CD14-positive monocyte (primary cell): ENCODE measurements at regions not wholly inside any gene's neighbourhood (a gene's known extent, or its start where the extent isn't known, plus 50 kb on each side); places are given as distances from the start of the nearest gene placed in this dataset.

ENCODE experiments used
- DNase-seq, 3 donors: peaks; one replicate each; pipeline ENCODE4 v3.0.0-alpha.2; 2011 to 2022
- H2AFZ ChIP-seq: 2 replicates; pipeline ENCODE4 v1.6.0; 2012; ENCODE audit warnings: mild to moderate bottlenecking, low read depth, low read length, inconsistent platforms; ENCODE audit not compliant: insufficient read depth, poor library complexity, severe bottlenecking
- H3K27ac ChIP-seq, 2 donors: 1 replicate in 1 of 2; 2 replicates in 1 of 2; pipeline ENCODE4 v1.5.1; 2012 to 2013; ENCODE audit warnings: low read length in 2 of 2, control low read depth in 1 of 2, inconsistent platforms in 1 of 2, low read depth in 1 of 2, mild to moderate bottlenecking in 1 of 2
- H3K27me3 ChIP-seq, 2 donors: one replicate each; pipeline versions ENCODE4 v1.6.0 to v1.6.1; 2011 to 2013; ENCODE audit warnings: low read length in 2 of 2; ENCODE audit not compliant: control insufficient read depth in 2 of 2, insufficient read depth in 2 of 2
- H3K36me3 ChIP-seq, 2 donors: replicated peaks in 1 of 2; 1 replicate in 1 of 2; 2 replicates in 1 of 2; pipeline versions ENCODE4 v1.5.1 to v1.6.1; 2012 to 2013; ENCODE audit warnings: low read length in 2 of 2, control low read depth in 1 of 2, inconsistent platforms in 1 of 2, mild to moderate bottlenecking in 1 of 2; ENCODE audit not compliant: insufficient read depth in 2 of 2, control insufficient read depth in 1 of 2
- H3K4me1 ChIP-seq, 2 donors: 1 replicate in 1 of 2; 2 replicates in 1 of 2; pipeline versions ENCODE4 v1.5.1 to v1.6.1; 2012 to 2013; ENCODE audit warnings: low read length in 2 of 2, control low read depth in 1 of 2, inconsistent platforms in 1 of 2, mild to moderate bottlenecking in 1 of 2, moderate library complexity in 1 of 2; ENCODE audit not compliant: insufficient read depth in 2 of 2, control insufficient read depth in 1 of 2
- H3K4me2 ChIP-seq: replicated peaks from 2 replicates; pipeline ENCODE3; 2012; ENCODE audit warnings: low read length, moderate library complexity, mild to moderate bottlenecking; ENCODE audit not compliant: poor library complexity, severe bottlenecking; ENCODE audit errors: extremely low read depth
- H3K4me3 ChIP-seq, 3 experiments: fragments of 200-600 bp in 1 of 3; sonication (generic) in 1 of 3; replicated peaks in 1 of 3; 1 replicate in 2 of 3; 2 replicates in 1 of 3; pipeline ENCODE4 v1.5.1; 2011 to 2013; ENCODE audit warnings: low read length in 3 of 3, mild to moderate bottlenecking in 3 of 3, control low read depth in 2 of 3, low read depth in 2 of 3, inconsistent platforms in 1 of 3, moderate library complexity in 1 of 3
- H3K79me2 ChIP-seq: 2 replicates; pipeline ENCODE4 v1.6.0; 2012; ENCODE audit warnings: mild to moderate bottlenecking, control low read depth, inconsistent platforms, low read length, moderate library complexity; ENCODE audit not compliant: insufficient read depth
- H3K9ac ChIP-seq: 2 replicates; pipeline ENCODE4 v1.6.0; 2017; ENCODE audit warnings: low read length, mild to moderate bottlenecking; ENCODE audit not compliant: insufficient read depth, poor library complexity, severe bottlenecking
- H3K9me3 ChIP-seq, 2 donors: replicated peaks in 1 of 2; 1 replicate in 1 of 2; 2 replicates in 1 of 2; pipeline versions ENCODE4 v1.5.1 to v1.6.1; 2012 to 2013; ENCODE audit warnings: low read length in 2 of 2, control low read depth in 1 of 2; ENCODE audit not compliant: control insufficient read depth in 1 of 2, insufficient read depth in 1 of 2
- H4K20me1 ChIP-seq: 2 replicates; pipeline ENCODE4 v1.6.0; 2012; ENCODE audit warnings: mild to moderate bottlenecking, low read length, control low read depth, moderate library complexity; ENCODE audit not compliant: insufficient read depth
- H3K27ac Mint-ChIP-seq, 7 donors: one replicate each; pipeline ENCODE4 v1.8.0; 2020; ENCODE audit warnings: mild to moderate bottlenecking in 7 of 7, mixed read lengths in 7 of 7, moderate library complexity in 6 of 7, inconsistent platforms in 2 of 7
- H3K27me3 Mint-ChIP-seq, 3 donors: one replicate each; pipeline ENCODE4 v1.8.0; 2021 to 2022; ENCODE audit warnings: low read depth in 3 of 3, mild to moderate bottlenecking in 3 of 3, mixed read lengths in 3 of 3, moderate library complexity in 3 of 3, inconsistent platforms in 1 of 3
- H3K36me3 Mint-ChIP-seq, 2 donors: one replicate each; pipeline ENCODE4 v1.8.0; 2020; ENCODE audit warnings: mixed read lengths in 2 of 2, inconsistent platforms in 1 of 2, mild to moderate bottlenecking in 1 of 2
- H3K4me1 Mint-ChIP-seq: one replicate; pipeline ENCODE4 v1.8.0; 2020; ENCODE audit warnings: mild to moderate bottlenecking, mixed read lengths
- H3K4me3 Mint-ChIP-seq, 2 donors: one replicate each; pipeline ENCODE4 v1.8.0; 2020; ENCODE audit warnings: mild to moderate bottlenecking in 2 of 2, mixed read lengths in 2 of 2, moderate library complexity in 1 of 2
- H3K9me3 Mint-ChIP-seq, 7 donors: one replicate each; pipeline ENCODE4 v1.8.0; 2020 to 2022; ENCODE audit warnings: mixed read lengths in 7 of 7, mild to moderate bottlenecking in 6 of 7, moderate library complexity in 6 of 7, inconsistent platforms in 2 of 7
- WGBS: methylation state at CpG from one replicate; pipeline ENCODE4 v1.1.5; 2013; ENCODE audit warnings: missing lambda C conversion rate; ENCODE audit not compliant: insufficient coverage; 5-methylcytosine and 5-hydroxymethylcytosine counted together
- intact Hi-C, 2 donors: fragments of 100-400 bp; cut with micrococcal nuclease; formaldehyde crosslinking; loops; one replicate each; pipeline versions ENCODE4 v1.15.0 to v1.15.1; 2023
- TF ChIP-seq, protein P1 (sequence below): fragments of 200-600 bp; IDR thresholded peaks from one replicate; pipeline ENCODE4 v1.8.0; 2022; ENCODE audit warnings: antibody characterized with exemption, mild to moderate bottlenecking

DNA sequence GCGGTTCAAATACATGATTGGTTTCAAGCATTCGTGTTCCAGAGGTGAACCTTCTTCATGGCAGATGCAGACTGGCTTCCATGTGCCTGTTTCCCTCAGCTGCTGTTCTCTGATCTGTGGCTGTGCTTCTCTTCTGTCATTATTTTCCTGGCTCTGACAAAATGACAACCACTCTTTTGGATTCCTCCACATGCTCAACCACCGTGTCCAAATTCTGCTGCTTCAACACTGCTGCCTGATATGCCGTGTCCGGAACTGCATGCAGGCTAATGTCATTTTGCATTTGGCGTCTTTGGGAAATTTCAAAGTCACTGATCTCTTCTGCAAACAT is 368.7 kb upstream of the ZNF608 start:
- H3K9ac ChIP-seq = no peak overlapping the region
- TF ChIP-seq, protein P1, sequence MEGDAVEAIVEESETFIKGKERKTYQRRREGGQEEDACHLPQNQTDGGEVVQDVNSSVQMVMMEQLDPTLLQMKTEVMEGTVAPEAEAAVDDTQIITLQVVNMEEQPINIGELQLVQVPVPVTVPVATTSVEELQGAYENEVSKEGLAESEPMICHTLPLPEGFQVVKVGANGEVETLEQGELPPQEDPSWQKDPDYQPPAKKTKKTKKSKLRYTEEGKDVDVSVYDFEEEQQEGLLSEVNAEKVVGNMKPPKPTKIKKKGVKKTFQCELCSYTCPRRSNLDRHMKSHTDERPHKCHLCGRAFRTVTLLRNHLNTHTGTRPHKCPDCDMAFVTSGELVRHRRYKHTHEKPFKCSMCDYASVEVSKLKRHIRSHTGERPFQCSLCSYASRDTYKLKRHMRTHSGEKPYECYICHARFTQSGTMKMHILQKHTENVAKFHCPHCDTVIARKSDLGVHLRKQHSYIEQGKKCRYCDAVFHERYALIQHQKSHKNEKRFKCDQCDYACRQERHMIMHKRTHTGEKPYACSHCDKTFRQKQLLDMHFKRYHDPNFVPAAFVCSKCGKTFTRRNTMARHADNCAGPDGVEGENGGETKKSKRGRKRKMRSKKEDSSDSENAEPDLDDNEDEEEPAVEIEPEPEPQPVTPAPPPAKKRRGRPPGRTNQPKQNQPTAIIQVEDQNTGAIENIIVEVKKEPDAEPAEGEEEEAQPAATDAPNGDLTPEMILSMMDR = no peak
- 98% methylated on average over 6 of the region's 6 CpGs for WGBS
- no peaks in the 10 kb centered on the region for H3K36me3 ChIP-seq
- H3K79me2 ChIP-seq = no peaks in the 10 kb centered on the region
- DNase-seq = no peak
- H2AFZ ChIP-seq = no peak overlapping the region
- no peak overlapping the region for H3K4me3 ChIP-seq
- intact Hi-C loops = no loop called here
- H3K27me3 ChIP-seq = no peaks in the 10 kb centered on the region
- H3K4me2 ChIP-seq = no peak overlapping the region
- H4K20me1 ChIP-seq = no peaks in the 10 kb centered on the region
- no peaks in the 10 kb centered on the region for H3K36me3 Mint-ChIP-seq
- no peak overlapping the region for H3K27ac ChIP-seq
- H3K9me3 ChIP-seq = peaks cover 0 to under 1% of the 10 kb centered on the region in 2 donors
- H3K27me3 Mint-ChIP-seq = peaks cover 4 to 5% (median 5%) of the 10 kb centered on the region in 3 donors
- H3K4me1 ChIP-seq = peaks cover 0 to 7% of the 10 kb centered on the region in 2 donors
- no peak overlapping the region for H3K27ac Mint-ChIP-seq
- peaks cover 9% of the 10 kb centered on the region for H3K4me1 Mint-ChIP-seq
- H3K4me3 Mint-ChIP-seq = no peak overlapping the region
- peaks cover 0 to 15% (median 5%) of the 10 kb centered on the region in 7 donors for H3K9me3 Mint-ChIP-seq

- H3K36me3 ChIP-seq = no peaks in the 10 kb centered on the region
- TF ChIP-seq, protein P1 = no peak
- Mint-ChIP-seq H3K4me3 (no peak overlapping the region), H3K36me3 (no peaks in the 10 kb centered on the region), H3K27ac (no peak overlapping the region), H3K4me1 (peaks cover 9% of the 10 kb centered on the region), H3K9me3 (peaks cover 0 to 8% (median 0%) of the 10 kb centered on the region in 7 donors), H3K27me3 (peaks cover 4 to 5% (median 5%) of the 10 kb centered on the region in 3 donors)
- intact Hi-C loops = no loop called here
- no peak overlapping the region for H3K27ac ChIP-seq
- no peaks in the 10 kb centered on the region for H4K20me1 ChIP-seq
- H3K79me2 ChIP-seq = no peaks in the 10 kb centered on the region
- H3K9me3 ChIP-seq = no peaks in the 10 kb centered on the region
- no peak overlapping the region for H3K4me3 ChIP-seq
- WGBS = 50% methylated on average over 2 of the region's 6 CpGs
- H3K4me2 ChIP-seq = no peak overlapping the region
- no peaks in the 10 kb centered on the region for H3K27me3 ChIP-seq
- H3K4me1 ChIP-seq = peaks cover 0 to 7% of the 10 kb centered on the region in 2 donors
- H3K9ac ChIP-seq = no peak overlapping the region
- H2AFZ ChIP-seq = no peak overlapping the region
- no peak for DNase-seq
Measured at GRCh38 chr5:125117566-125117965, 371.1 kb upstream of the ZNF608 start.
